RPMI8226 (cell line): ENCODE measurements at regions not wholly inside any gene's neighbourhood (a gene's known extent, or its start where the extent isn't known, plus 50 kb on each side); places are given as distances from the start of the nearest gene placed in this dataset.
"Not testable (repeated sequence)": the region's sequence is repeated elsewhere in the genome, so short reads cannot be mapped to it uniquely, and the experiment has no call there.

Experiments
- DNase-seq: peaks from one replicate; pipeline ENCODE4 v3.0.0-alpha.2; 2015

GRCh38 chr6:169099411-169100202 is 154.0 kb downstream of the THBS2 start:
- no peak for DNase-seq

- not testable (repeated sequence) for DNase-seq
Measured at GRCh38 chr6:169098651-169099050, 155.0 kb downstream of the THBS2 start.

GRCh38 chr6:169098116-169098515 is 155.5 kb downstream of the THBS2 start:
- DNase-seq: no peak

GRCh38 chr6:169097381-169097959 is 156.2 kb downstream of the THBS2 start:
- DNase-seq: no peak

GRCh38 chr6:169096388-169096787 is 157.3 kb downstream of the THBS2 start:
- DNase-seq: no peak

- no peak for DNase-seq
Measured at GRCh38 chr6:169095153-169095552, 158.5 kb downstream of the THBS2 start.

GRCh38 chr6:169094552-169094950 is 159.1 kb downstream of the THBS2 start:
- no peak for DNase-seq

GRCh38 chr6:169093770-169094551 is 159.7 kb downstream of the THBS2 start:
- DNase-seq: no peak

GRCh38 chr6:169093066-169093723 is 160.5 kb downstream of the THBS2 start:
- DNase-seq: no peak

GRCh38 chr6:169092375-169092774 is 161.3 kb downstream of the THBS2 start:
- DNase-seq: no peak

GRCh38 chr6:169090514-169091127 is 163.0 kb downstream of the THBS2 start:
- DNase-seq: not testable (repeated sequence)

GRCh38 chr6:169088762-169089161 is 164.9 kb downstream of the THBS2 start:
- no peak for DNase-seq

- no peak for DNase-seq
Measured at GRCh38 chr6:169087443-169088041, 166.1 kb downstream of the THBS2 start.

GRCh38 chr6:169086616-169087015 is 167.0 kb downstream of the THBS2 start:
- not testable (repeated sequence) for DNase-seq

GRCh38 chr6:169086020-169086419 is 167.6 kb downstream of the THBS2 start:
- DNase-seq: no peak

GRCh38 chr6:169085466-169085865 is 168.2 kb downstream of the THBS2 start:
- no peak for DNase-seq

- DNase-seq: not testable (repeated sequence)
Measured at GRCh38 chr6:169084557-169084956, 169.1 kb downstream of the THBS2 start.

GRCh38 chr6:169084067-169084466 is 169.6 kb downstream of the THBS2 start:
- no peak for DNase-seq

- DNase-seq: no peak
Measured at GRCh38 chr6:169083508-169083874, 170.2 kb downstream of the THBS2 start.

GRCh38 chr6:169082817-169083507 is 170.7 kb downstream of the THBS2 start:
- no peak for DNase-seq

GRCh38 chr6:169082093-169082492 is 171.6 kb downstream of the THBS2 start:
- no peak for DNase-seq

GRCh38 chr6:169081248-169081647 is 172.4 kb downstream of the THBS2 start:
- DNase-seq: no peak
